Thyroid gland (tissue), 4 donors: ENCODE measurements at regions not wholly inside any gene's neighbourhood (a gene's known extent, or its start where the extent isn't known, plus 50 kb on each side); places are given as distances from the start of the nearest gene placed in this dataset.

Experiments used
- POLR2A ChIP-seq, 2 donors: fragments of 450-650 bp; IDR thresholded peaks; one replicate each; pipeline ENCODE4 v1.6.1; 2017; ENCODE audit warnings: antibody characterized with exemption in 2 of 2, mild to moderate bottlenecking in 2 of 2, moderate library complexity in 1 of 2
- TF ChIP-seq, protein P1 (sequence below), 6 experiments: fragments of 200-600 bp in 3 of 6; fragments of 450-650 bp in 3 of 6; sonication (generic) in 3 of 6; IDR thresholded peaks; one replicate each; pipeline ENCODE4 v1.5.1; 2016 to 2019; ENCODE audit warnings: antibody characterized with exemption in 6 of 6, mild to moderate bottlenecking in 2 of 6, inconsistent platforms in 1 of 6, moderate library complexity in 1 of 6

DNA sequence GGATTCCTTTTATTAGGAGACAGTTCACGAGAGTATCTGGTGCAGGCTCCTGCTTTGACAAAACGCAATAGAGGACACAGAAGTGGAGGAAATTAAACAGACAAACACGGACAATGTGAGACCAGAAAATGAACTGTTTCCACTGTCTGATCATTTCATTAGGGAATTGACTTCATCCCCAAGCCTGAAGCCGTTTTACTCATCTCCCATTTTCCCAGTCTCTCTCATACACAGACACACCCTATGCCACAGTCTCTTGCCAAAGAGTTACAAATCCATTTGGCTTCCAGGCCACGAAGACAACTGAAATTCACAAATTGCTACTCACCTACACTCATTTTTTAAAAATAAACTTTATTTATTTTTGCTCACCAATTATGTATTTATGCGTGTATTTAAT, 1087.8 kb upstream of the TMEM132C start:
- TF ChIP-seq, protein P1, sequence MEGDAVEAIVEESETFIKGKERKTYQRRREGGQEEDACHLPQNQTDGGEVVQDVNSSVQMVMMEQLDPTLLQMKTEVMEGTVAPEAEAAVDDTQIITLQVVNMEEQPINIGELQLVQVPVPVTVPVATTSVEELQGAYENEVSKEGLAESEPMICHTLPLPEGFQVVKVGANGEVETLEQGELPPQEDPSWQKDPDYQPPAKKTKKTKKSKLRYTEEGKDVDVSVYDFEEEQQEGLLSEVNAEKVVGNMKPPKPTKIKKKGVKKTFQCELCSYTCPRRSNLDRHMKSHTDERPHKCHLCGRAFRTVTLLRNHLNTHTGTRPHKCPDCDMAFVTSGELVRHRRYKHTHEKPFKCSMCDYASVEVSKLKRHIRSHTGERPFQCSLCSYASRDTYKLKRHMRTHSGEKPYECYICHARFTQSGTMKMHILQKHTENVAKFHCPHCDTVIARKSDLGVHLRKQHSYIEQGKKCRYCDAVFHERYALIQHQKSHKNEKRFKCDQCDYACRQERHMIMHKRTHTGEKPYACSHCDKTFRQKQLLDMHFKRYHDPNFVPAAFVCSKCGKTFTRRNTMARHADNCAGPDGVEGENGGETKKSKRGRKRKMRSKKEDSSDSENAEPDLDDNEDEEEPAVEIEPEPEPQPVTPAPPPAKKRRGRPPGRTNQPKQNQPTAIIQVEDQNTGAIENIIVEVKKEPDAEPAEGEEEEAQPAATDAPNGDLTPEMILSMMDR (IDR thresholded peaks at IDR 0.05) = no peak
- no peak for TF ChIP-seq POLR2A (IDR thresholded peaks at IDR 0.05)
